Panc1 (cell line): ENCODE measurements at regions not wholly inside any gene's neighbourhood (a gene's known extent, or its start where the extent isn't known, plus 50 kb on each side); places are given as distances from the start of the nearest gene placed in this dataset.

Source experiments
- POLR2AphosphoS5 ChIP-seq: IDR thresholded peaks from 2 replicates; pipeline ENCODE4 v1.6.1; 2012; ENCODE audit warnings: mild to moderate bottlenecking, low read depth, low read length, moderate library complexity
- TF ChIP-seq, protein P1 (sequence below): fragments of 450-650 bp; IDR thresholded peaks from 2 replicates; pipeline ENCODE4 v1.5.1; 2017; ENCODE audit warnings: mild to moderate bottlenecking

DNA sequence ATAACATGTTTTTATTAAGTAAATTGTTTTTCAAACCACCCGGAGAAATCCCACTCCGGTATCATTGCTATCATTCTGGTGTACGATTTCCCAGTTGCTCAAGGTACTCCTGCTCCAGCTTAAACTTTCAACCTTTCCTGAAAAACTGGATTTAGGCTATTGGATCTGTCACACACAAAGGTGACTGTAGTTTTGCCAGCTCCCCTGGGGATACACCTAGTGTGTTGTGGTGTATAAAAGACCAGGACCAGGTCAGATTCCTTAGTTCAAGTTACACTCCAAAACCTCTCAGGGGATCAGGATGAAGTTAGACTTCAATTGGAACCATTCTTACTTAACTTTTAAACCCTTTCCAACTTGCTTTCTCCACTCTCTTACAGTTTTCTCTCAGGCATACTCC, 303.9 kb downstream of the NOVA1 start:
- TF ChIP-seq, protein P1, sequence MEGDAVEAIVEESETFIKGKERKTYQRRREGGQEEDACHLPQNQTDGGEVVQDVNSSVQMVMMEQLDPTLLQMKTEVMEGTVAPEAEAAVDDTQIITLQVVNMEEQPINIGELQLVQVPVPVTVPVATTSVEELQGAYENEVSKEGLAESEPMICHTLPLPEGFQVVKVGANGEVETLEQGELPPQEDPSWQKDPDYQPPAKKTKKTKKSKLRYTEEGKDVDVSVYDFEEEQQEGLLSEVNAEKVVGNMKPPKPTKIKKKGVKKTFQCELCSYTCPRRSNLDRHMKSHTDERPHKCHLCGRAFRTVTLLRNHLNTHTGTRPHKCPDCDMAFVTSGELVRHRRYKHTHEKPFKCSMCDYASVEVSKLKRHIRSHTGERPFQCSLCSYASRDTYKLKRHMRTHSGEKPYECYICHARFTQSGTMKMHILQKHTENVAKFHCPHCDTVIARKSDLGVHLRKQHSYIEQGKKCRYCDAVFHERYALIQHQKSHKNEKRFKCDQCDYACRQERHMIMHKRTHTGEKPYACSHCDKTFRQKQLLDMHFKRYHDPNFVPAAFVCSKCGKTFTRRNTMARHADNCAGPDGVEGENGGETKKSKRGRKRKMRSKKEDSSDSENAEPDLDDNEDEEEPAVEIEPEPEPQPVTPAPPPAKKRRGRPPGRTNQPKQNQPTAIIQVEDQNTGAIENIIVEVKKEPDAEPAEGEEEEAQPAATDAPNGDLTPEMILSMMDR: no peak
- TF ChIP-seq POLR2AphosphoS5: no peak
